Activated naive CD4-positive, alpha-beta T cell treated with anti-CD3 and anti-CD28 coated beads for 36 hours (primary cell): ENCODE measurements at regions not wholly inside any gene's neighbourhood (a gene's known extent, or its start where the extent isn't known, plus 50 kb on each side); places are given as distances from the start of the nearest gene placed in this dataset.

Experiments
- CTCF ChIA-PET: fragments of 350-600 bp; sonication (Branson Sonifier 250); formaldehyde crosslinking; loops from one replicate; lab custom pipeline; 2021; ENCODE audit warnings: antibody characterized with exemption; lab: Charles Lee
- DNase-seq: peaks from one replicate; pipeline ENCODE4 v3.0.0-alpha.2; 2020
- H3K27ac Mint-ChIP-seq: one replicate; pipeline ENCODE4 v1.8.0; 2021; ENCODE audit warnings: mild to moderate bottlenecking, mixed read lengths
- H3K27me3 Mint-ChIP-seq: one replicate; pipeline ENCODE4 v1.8.0; 2021; ENCODE audit warnings: low read depth, mixed read lengths
- H3K36me3 Mint-ChIP-seq: one replicate; pipeline ENCODE4 v1.8.0; 2021; ENCODE audit warnings: low read depth, mixed read lengths
- H3K4me1 Mint-ChIP-seq: one replicate; pipeline ENCODE4 v1.8.0; 2021; ENCODE audit warnings: low read depth, mixed read lengths
- H3K4me3 Mint-ChIP-seq: one replicate; pipeline ENCODE4 v1.8.0; 2021; ENCODE audit warnings: mild to moderate bottlenecking, moderate library complexity, mixed read lengths
- H3K9me3 Mint-ChIP-seq: one replicate; pipeline ENCODE4 v1.8.0; 2021; ENCODE audit warnings: mixed read lengths
- intact Hi-C: fragments of 100-400 bp; cut with micrococcal nuclease; formaldehyde crosslinking; loops from one replicate; pipeline ENCODE4 v1.15.1; 2023

- H3K27ac Mint-ChIP-seq = no peak overlapping the region
Measured at GRCh38 chr14:100476012-100476822, 111.0 kb downstream of the BEGAIN start.

DNA sequence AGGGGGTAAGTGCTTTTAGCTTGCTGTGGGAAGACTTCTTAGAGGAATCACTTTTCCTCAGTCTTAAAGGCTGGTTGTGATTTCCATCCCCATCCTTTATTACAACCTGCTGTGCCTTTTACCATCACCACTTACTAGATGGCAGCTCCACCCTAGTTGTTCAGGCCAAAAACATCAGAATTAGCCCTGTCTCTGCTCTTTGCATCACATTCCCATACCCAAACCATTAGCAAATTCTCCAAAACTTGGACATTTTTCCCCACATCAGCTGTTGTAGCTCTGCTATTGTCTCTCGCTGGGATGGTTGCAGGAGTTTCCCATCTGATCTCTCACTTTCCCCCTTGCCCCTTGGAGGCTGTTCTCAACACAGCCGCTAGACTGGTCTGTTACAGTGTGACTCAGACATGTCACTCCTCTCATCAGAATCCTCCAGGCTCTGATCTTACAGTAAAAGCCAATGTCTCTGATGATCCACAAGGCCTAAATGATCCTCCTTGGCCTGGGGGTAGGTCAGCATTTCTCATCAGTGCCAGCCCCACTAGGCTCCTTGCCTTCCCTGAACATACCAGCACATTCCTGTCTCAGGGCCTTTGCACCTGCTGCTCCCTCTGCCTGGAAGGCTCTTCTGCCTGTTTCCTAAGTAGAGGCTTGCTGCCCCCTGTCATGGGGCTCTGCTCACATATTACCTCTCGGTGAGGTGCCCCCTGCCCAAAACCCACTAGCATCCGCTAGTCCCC, 102.5 kb downstream of the BEGAIN start:
- H3K9me3 Mint-ChIP-seq = no peaks in the 10 kb centered on the region
- H3K4me1 Mint-ChIP-seq = peaks cover 5% of the 10 kb centered on the region
- DNase-seq = no peak
- CTCF ChIA-PET = no interaction called here
- no peaks in the 10 kb centered on the region for H3K27me3 Mint-ChIP-seq
- peaks cover 15% of the 10 kb centered on the region for H3K36me3 Mint-ChIP-seq
- no peak overlapping the region for H3K4me3 Mint-ChIP-seq
- intact Hi-C loops = no loop called here
- H3K27ac Mint-ChIP-seq = no peak overlapping the region

More at GRCh38 chr14:100476012-100476822, 111.0 kb downstream of the BEGAIN start:
- peaks cover 3% of the 10 kb centered on the region for H3K36me3 Mint-ChIP-seq
- DNase-seq = no peak
- no peaks in the 10 kb centered on the region for H3K27me3 Mint-ChIP-seq
- no peak overlapping the region for H3K4me3 Mint-ChIP-seq
- CTCF ChIA-PET = interaction anchor here (0.6 to 1.0 kb wide), 3 partner anchors 10 to 34 kb away, joined by 4 read pairs; no protein-coding TSS in a partner anchor
- no peaks in the 10 kb centered on the region for H3K4me1 Mint-ChIP-seq
- no peaks in the 10 kb centered on the region for H3K9me3 Mint-ChIP-seq
- intact Hi-C loops = no loop called here

DNA sequence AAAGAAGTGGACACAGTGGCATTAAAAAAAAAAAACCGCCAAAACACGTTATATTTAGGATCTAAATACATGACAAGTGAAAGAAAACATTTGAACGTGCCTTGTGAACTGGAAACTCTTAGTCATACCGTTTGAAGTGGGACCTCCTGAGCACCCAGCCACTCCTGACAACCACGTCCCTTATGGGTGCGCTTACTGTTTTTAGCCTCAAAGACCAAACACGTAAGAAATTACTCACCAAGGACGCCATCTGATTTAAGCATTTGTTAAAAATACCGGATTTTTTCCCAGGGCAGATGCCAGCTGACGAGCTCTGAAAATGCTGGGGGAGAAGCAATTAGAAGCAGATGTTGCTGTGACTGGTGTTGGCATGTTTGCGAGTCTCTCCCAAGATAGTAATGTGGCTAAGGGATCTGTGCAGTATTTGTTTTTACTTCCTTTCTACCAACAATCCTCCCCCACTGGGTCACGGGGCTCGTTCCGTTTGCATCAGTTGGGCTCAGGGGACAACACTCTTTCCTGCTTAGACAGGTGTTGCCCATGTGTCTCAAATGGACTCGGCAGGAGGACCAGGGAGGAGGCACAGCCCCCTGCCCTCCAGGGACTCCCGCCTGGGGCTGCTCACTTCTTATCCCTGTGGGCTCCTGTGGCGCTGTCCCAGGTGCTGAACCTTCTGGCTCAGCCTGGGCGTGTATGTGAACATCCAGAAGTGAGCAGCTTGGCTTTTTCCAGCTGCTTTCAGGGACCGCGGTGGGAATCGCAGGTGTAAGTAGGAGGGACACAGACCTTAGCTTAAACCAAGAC, 101.0 kb downstream of the BEGAIN start:
- no peak overlapping the region for H3K4me3 Mint-ChIP-seq
- no peak overlapping the region for H3K27ac Mint-ChIP-seq

More for the DNA sequence above, 101.0 kb downstream of the BEGAIN start:
- peaks cover 5% of the 10 kb centered on the region for H3K4me1 Mint-ChIP-seq
- H3K36me3 Mint-ChIP-seq = peaks cover 15% of the 10 kb centered on the region
- no peaks in the 10 kb centered on the region for H3K27me3 Mint-ChIP-seq
- DNase-seq = peak; percentile 82
- CTCF ChIA-PET = interaction anchor here (1.2 kb wide), 1 partner anchor 160 kb away, joined by 3 read pairs; no protein-coding TSS in a partner anchor
- no peaks in the 10 kb centered on the region for H3K9me3 Mint-ChIP-seq
- intact Hi-C loops = no loop called here
